Neural cell (in vitro differentiated cells): ENCODE measurements at regions not wholly inside any gene's neighbourhood (a gene's known extent, or its start where the extent isn't known, plus 50 kb on each side); places are given as distances from the start of the nearest gene placed in this dataset.

ENCODE experiments used
- H2AFZ ChIP-seq: fragments of 200-600, 300-800 bp; sonication (generic), shearing (Covaris generic); 2 replicates; pipeline ENCODE4 v1.6.0; 2014; ENCODE audit warnings: low read depth, mild to moderate bottlenecking, antibody characterized with exemption, low read length, moderate library complexity
- H3F3A ChIP-seq: fragments of 200-600 bp; shearing (Covaris generic); 2 replicates; pipeline ENCODE4 v1.6.1; 2016; ENCODE audit warnings: mild to moderate bottlenecking, moderate library complexity, mixed read lengths, antibody characterized with exemption, low read length; ENCODE audit not compliant: insufficient read depth, poor library complexity, severe bottlenecking
- H3K27ac ChIP-seq: fragments of 200-600, 300-800 bp; sonication (generic), shearing (Covaris generic); 2 replicates; pipeline ENCODE4 v1.5.1; 2014; ENCODE audit warnings: mild to moderate bottlenecking, low read length, moderate library complexity
- H3K27me3 ChIP-seq: fragments of 300-800, 200-600 bp; sonication (generic), shearing (Covaris generic); 2 replicates; pipeline ENCODE4 v1.6.0; 2014; ENCODE audit warnings: mild to moderate bottlenecking, low read depth, low read length, moderate library complexity; ENCODE audit not compliant: insufficient read depth
- H3K36me3 ChIP-seq: fragments of 300-800, 200-600 bp; sonication (generic), shearing (Covaris generic); 2 replicates; pipeline ENCODE4 v1.5.1; 2014; ENCODE audit warnings: mild to moderate bottlenecking, antibody characterized with exemption, low read length, moderate library complexity; ENCODE audit not compliant: insufficient read depth
- H3K4me2 ChIP-seq: fragments of 300-800, 200-600 bp; sonication (generic), shearing (Covaris generic); 2 replicates; pipeline ENCODE4 v1.6.0; 2014; ENCODE audit warnings: mild to moderate bottlenecking, low read length
- H3K4me3 ChIP-seq: fragments of 300-800, 200-600 bp; sonication (generic), shearing (Covaris generic); 2 replicates; pipeline ENCODE4 v1.5.1; 2014; ENCODE audit warnings: mild to moderate bottlenecking, low read length, moderate library complexity
- H3K79me2 ChIP-seq: fragments of 200-600 bp; shearing (Covaris generic); replicated peaks from 2 replicates; pipeline ENCODE4 v1.6.0; 2014; ENCODE audit warnings: mild to moderate bottlenecking, low read length, moderate library complexity; ENCODE audit not compliant: insufficient read depth
- H3K9ac ChIP-seq: fragments of 300-800, 200-600 bp; sonication (generic), shearing (Covaris generic); 2 replicates; pipeline ENCODE4 v1.6.1; 2016; ENCODE audit warnings: mild to moderate bottlenecking, low read length, mixed read lengths
- H3K9me2 ChIP-seq: fragments of 200-600 bp; shearing (Covaris generic); 2 replicates; pipeline ENCODE4 v1.6.1; 2016; ENCODE audit warnings: mild to moderate bottlenecking, low read length, mixed read lengths; ENCODE audit not compliant: insufficient read depth
- H3K9me3 ChIP-seq: fragments of 200-600, 300-800 bp; sonication (generic), shearing (Covaris generic); 2 replicates; pipeline ENCODE4 v1.6.1; 2016; ENCODE audit warnings: mild to moderate bottlenecking, mixed run types, low read length, moderate library complexity, mixed read lengths
- H4K20me1 ChIP-seq: fragments of 200-600 bp; shearing (Covaris generic); 2 replicates; pipeline ENCODE4 v1.6.1; 2016; ENCODE audit warnings: mild to moderate bottlenecking, mixed run types; ENCODE audit not compliant: insufficient read depth
- EP300 ChIP-seq: fragments of 450-650 bp; conservative IDR thresholded peaks from 2 replicates; pipeline ENCODE4 v1.6.1; 2014; ENCODE audit warnings: antibody characterized with exemption, mild to moderate bottlenecking, moderate library complexity; ENCODE audit not compliant: poor library complexity, severe bottlenecking
- EZH2 ChIP-seq: fragments of 200-600, 300-800 bp; shearing (Covaris generic), sonication (generic); IDR thresholded peaks from 2 replicates; pipeline ENCODE4 v1.6.1; 2014; ENCODE audit warnings: antibody characterized with exemption, low read length, borderline replicate concordance, mild to moderate bottlenecking; ENCODE audit not compliant: insufficient read depth, poor library complexity, severe bottlenecking
- MXI1 ChIP-seq: fragments of 450-650 bp; conservative IDR thresholded peaks from 2 replicates; pipeline ENCODE4 v1.6.1; 2014; ENCODE audit warnings: antibody characterized with exemption, mild to moderate bottlenecking; ENCODE audit not compliant: poor library complexity, severe bottlenecking
- POLR2AphosphoS5 ChIP-seq: IDR thresholded peaks from 2 replicates; pipeline ENCODE4 v1.6.1; 2012
- RAD21 ChIP-seq: fragments of 450-650 bp; conservative IDR thresholded peaks from 2 replicates; pipeline ENCODE4 v1.6.1; 2014; ENCODE audit warnings: antibody characterized with exemption, mild to moderate bottlenecking, moderate library complexity
- REST ChIP-seq: IDR thresholded peaks from 2 replicates; pipeline ENCODE4 v1.6.1; 2012; ENCODE audit warnings: borderline replicate concordance
- SMC3 ChIP-seq: fragments of 450-650 bp; conservative IDR thresholded peaks from 2 replicates; pipeline ENCODE4 v1.6.1; 2014; ENCODE audit warnings: antibody characterized with exemption, mild to moderate bottlenecking, moderate library complexity; ENCODE audit not compliant: poor library complexity
- TAF1 ChIP-seq: IDR thresholded peaks from 2 replicates; pipeline ENCODE4 v1.6.1; 2012; ENCODE audit warnings: low read depth
- TF ChIP-seq, protein P1 (sequence below): fragments of 450-650 bp; IDR thresholded peaks from 2 replicates; pipeline ENCODE4 v1.5.1; 2014; ENCODE audit warnings: antibody characterized with exemption, mild to moderate bottlenecking, moderate library complexity; ENCODE audit not compliant: poor library complexity, severe bottlenecking

GRCh38 chr21:15159382-15160020 is 94.7 kb upstream of the NRIP1 start:
- Histone ChIP-seq H3K27ac (no peak overlapping the region), H2AFZ (no peak overlapping the region), H3K9ac (no peak overlapping the region), H3K9me2 (no peaks in the 10 kb centered on the region), H3F3A (no peaks in the 10 kb centered on the region), H3K9me3 (no peaks in the 10 kb centered on the region), H3K4me2 (no peak overlapping the region), H3K79me2 (no peaks in the 10 kb centered on the region), H3K27me3 (no peaks in the 10 kb centered on the region), H3K36me3 (no peaks in the 10 kb centered on the region), H3K4me3 (no peak overlapping the region), H4K20me1 (no peaks in the 10 kb centered on the region)
- TF ChIP-seq POLR2AphosphoS5, result no peak
- TF ChIP-seq MXI1, result no peak
- TF ChIP-seq RAD21, result no peak
- TF ChIP-seq EP300, result no peak
- no peak for TF ChIP-seq TAF1
- TF ChIP-seq REST, result no peak
- no peak for TF ChIP-seq EZH2
- TF ChIP-seq SMC3, result no peak
- TF ChIP-seq, protein P1, sequence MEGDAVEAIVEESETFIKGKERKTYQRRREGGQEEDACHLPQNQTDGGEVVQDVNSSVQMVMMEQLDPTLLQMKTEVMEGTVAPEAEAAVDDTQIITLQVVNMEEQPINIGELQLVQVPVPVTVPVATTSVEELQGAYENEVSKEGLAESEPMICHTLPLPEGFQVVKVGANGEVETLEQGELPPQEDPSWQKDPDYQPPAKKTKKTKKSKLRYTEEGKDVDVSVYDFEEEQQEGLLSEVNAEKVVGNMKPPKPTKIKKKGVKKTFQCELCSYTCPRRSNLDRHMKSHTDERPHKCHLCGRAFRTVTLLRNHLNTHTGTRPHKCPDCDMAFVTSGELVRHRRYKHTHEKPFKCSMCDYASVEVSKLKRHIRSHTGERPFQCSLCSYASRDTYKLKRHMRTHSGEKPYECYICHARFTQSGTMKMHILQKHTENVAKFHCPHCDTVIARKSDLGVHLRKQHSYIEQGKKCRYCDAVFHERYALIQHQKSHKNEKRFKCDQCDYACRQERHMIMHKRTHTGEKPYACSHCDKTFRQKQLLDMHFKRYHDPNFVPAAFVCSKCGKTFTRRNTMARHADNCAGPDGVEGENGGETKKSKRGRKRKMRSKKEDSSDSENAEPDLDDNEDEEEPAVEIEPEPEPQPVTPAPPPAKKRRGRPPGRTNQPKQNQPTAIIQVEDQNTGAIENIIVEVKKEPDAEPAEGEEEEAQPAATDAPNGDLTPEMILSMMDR, result no peak

GRCh38 chr21:15160136-15160535 is 95.3 kb upstream of the NRIP1 start:
- no peak overlapping the region for H3K4me3 ChIP-seq
- H3K4me2 ChIP-seq, result no peak overlapping the region
- H4K20me1 ChIP-seq, result no peaks in the 10 kb centered on the region
- H3K9ac ChIP-seq, result no peak overlapping the region
- H3K9me3 ChIP-seq, result no peaks in the 10 kb centered on the region
- TF ChIP-seq, protein P1, result no peak
- no peak for TF ChIP-seq MXI1
- TF ChIP-seq TAF1, result no peak
- no peak for TF ChIP-seq SMC3
- no peak for TF ChIP-seq RAD21
- no peak for TF ChIP-seq EP300
- no peak for TF ChIP-seq POLR2AphosphoS5
- no peak for TF ChIP-seq EZH2
- TF ChIP-seq REST, result no peak
- no peaks in the 10 kb centered on the region for H3K27me3 ChIP-seq
- no peaks in the 10 kb centered on the region for H3K79me2 ChIP-seq
- H3K9me2 ChIP-seq, result no peaks in the 10 kb centered on the region
- H3K27ac ChIP-seq, result no peak overlapping the region
- no peak overlapping the region for H2AFZ ChIP-seq
- H3F3A ChIP-seq, result no peaks in the 10 kb centered on the region
- no peaks in the 10 kb centered on the region for H3K36me3 ChIP-seq
